ENCODE measurements at regions not wholly inside any gene's neighbourhood (a gene's known extent, or its start where the extent isn't known, plus 50 kb on each side); places are given as distances from the start of the nearest gene placed in this dataset.
"Not testable (repeated sequence)": the region's sequence is repeated elsewhere in the genome, so short reads cannot be mapped to it uniquely, and the experiment has no call there.

DNA sequence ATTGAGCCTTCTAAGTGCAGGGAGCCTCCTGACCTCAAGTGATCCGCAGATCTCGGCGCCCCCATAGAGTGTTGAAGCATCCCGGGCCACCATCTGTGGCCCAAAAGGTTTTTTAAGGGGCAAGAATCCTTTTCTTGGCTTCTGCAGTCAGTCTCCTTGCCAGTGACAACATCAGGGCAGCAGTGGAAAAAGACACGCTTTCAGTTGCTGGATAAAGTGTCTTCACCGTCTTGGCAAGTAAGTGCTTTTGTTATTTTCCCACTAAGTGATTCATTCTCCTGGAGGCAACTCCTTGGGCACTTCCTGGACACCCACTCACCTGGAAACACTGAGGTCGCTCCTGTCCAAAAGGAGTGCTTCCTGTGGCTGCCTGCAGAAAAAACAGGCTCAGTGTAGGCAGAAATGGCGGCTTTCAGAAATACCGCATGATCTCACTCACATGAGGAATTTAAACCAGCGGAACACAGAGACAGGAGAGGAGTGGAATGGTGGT lies 71.7 kb upstream of the ABHD2 start:
- H3K4me1 ChIP-seq, result peaks cover 32% of the 10 kb centered on the region
- intact Hi-C loops (cut with micrococcal nuclease), result loop anchor here (5.0 kb wide), 1 partner anchor 114 kb away; no protein-coding TSS in a partner anchor
- H3K27ac ChIP-seq (replicated peaks), result peak overlapping the region; percentile 87
- peak overlapping the region; percentile 56 for H3K4me3 ChIP-seq
- no peaks in the 10 kb centered on the region for H3K36me3 ChIP-seq
- no peaks in the 10 kb centered on the region for H3K27me3 ChIP-seq (ENCODE audit: low read depth)
- no peak for DNase-seq
- TF ChIP-seq, protein P1, sequence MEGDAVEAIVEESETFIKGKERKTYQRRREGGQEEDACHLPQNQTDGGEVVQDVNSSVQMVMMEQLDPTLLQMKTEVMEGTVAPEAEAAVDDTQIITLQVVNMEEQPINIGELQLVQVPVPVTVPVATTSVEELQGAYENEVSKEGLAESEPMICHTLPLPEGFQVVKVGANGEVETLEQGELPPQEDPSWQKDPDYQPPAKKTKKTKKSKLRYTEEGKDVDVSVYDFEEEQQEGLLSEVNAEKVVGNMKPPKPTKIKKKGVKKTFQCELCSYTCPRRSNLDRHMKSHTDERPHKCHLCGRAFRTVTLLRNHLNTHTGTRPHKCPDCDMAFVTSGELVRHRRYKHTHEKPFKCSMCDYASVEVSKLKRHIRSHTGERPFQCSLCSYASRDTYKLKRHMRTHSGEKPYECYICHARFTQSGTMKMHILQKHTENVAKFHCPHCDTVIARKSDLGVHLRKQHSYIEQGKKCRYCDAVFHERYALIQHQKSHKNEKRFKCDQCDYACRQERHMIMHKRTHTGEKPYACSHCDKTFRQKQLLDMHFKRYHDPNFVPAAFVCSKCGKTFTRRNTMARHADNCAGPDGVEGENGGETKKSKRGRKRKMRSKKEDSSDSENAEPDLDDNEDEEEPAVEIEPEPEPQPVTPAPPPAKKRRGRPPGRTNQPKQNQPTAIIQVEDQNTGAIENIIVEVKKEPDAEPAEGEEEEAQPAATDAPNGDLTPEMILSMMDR (IDR thresholded peaks at IDR 0.05; ENCODE audit: borderline replicate concordance), result no peak
- H3K9me3 ChIP-seq (replicated peaks), result no peaks in the 10 kb centered on the region

DNA sequence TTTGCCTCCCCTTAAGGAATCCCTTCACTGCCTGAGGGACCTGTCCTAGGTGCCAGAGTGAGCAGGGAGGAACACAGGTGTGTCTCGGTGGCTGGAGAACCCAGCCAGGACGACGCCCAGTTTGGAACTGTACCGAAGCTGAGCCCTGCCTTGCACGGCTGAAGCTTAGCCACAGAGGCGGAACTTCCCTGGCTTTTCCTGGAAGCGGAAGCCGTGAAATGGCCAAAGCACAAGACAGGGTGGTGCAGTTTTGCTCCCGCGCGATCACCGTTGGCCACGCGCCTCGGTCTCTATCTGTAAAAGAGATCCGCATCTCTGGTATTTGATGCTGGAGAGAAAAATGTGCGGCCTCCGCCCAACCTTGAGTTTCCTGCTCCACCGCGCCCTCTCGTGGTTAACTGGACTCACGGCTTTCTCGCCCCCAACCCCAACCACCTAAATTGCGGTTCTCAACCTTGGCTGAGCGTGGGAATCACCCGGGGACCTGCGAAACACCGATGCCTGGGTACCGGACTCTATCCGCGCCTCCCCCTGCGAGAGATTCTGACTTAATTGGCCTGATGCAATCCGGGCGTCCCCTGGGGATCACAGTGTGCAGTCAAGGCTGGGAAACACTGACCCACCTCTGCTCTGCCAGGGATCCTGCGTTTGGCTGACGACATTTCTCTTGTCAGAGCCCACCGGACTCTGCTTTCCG lies 70.7 kb upstream of the ABHD2 start:
- intact Hi-C loops (cut with micrococcal nuclease), result loop anchor here (5.0 kb wide), 1 partner anchor 115 kb away; no protein-coding TSS in a partner anchor
- Histone ChIP-seq H3K27ac (replicated peaks) (peak overlapping the region; percentile 87), H3K4me3 (peak overlapping the region; percentile 56), H3K27me3 (ENCODE audit: low read depth) (no peaks in the 10 kb centered on the region), H3K9me3 (replicated peaks) (no peaks in the 10 kb centered on the region), H3K4me1 (peaks cover 41% of the 10 kb centered on the region), H3K36me3 (no peaks in the 10 kb centered on the region)
- DNase-seq, result peak; percentile 78
- TF ChIP-seq, protein P1 (IDR thresholded peaks at IDR 0.05; ENCODE audit: borderline replicate concordance), result peak; percentile 85

- Histone ChIP-seq H3K4me3 (peak overlapping the region; percentile 56), H3K4me1 (peaks cover 41% of the 10 kb centered on the region), H3K36me3 (no peaks in the 10 kb centered on the region), H3K9me3 (replicated peaks) (no peaks in the 10 kb centered on the region), H3K27ac (replicated peaks) (peak overlapping the region; percentile 87), H3K27me3 (ENCODE audit: low read depth) (no peaks in the 10 kb centered on the region)
- intact Hi-C loops (cut with micrococcal nuclease), result loop anchor here (5.0 kb wide), 1 partner anchor 116 kb away; no protein-coding TSS in a partner anchor
- TF ChIP-seq, protein P1 (IDR thresholded peaks at IDR 0.05; ENCODE audit: borderline replicate concordance), result no peak
- peak; percentile 70 for DNase-seq
These were observed 70.0 kb upstream of the ABHD2 start for GRCh38 chr15:89018207-89018606.

GRCh38 chr15:89019436-89019835 lies 68.8 kb upstream of the ABHD2 start:
- Histone ChIP-seq H3K27ac (replicated peaks) (peak overlapping the region; percentile 87), H3K36me3 (no peaks in the 10 kb centered on the region), H3K4me3 (no peak overlapping the region), H3K4me1 (peaks cover 41% of the 10 kb centered on the region), H3K9me3 (replicated peaks) (peaks cover 4% of the 10 kb centered on the region), H3K27me3 (ENCODE audit: low read depth) (no peaks in the 10 kb centered on the region)
- TF ChIP-seq, protein P1 (IDR thresholded peaks at IDR 0.05; ENCODE audit: borderline replicate concordance), result no peak
- intact Hi-C loops (cut with micrococcal nuclease), result loop anchor here (5.0 kb wide), 1 partner anchor 117 kb away; no protein-coding TSS in a partner anchor
- no peak for DNase-seq

DNA sequence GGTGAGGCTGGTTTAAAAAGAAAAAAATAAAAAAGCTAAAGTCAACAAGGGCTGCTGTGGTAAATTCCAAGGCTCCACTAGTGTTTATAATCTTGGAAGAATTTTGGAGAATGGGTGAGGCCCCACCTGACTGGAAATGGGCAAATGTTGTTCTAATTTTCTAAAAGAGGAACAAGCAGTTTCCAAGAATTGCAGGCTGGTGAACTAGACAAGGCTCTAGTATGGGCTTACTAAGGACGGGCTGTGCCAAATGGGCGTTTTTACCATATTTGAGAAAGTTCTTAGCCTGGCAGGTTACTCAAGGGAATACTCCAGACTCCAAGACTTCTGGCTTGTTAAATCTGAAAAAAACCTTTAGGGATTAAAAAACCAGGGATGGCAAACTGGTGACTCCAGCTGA lies 67.0 kb upstream of the ABHD2 start:
- Histone ChIP-seq H3K36me3 (no peaks in the 10 kb centered on the region), H3K4me3 (no peak overlapping the region), H3K4me1 (peaks cover 41% of the 10 kb centered on the region), H3K27ac (replicated peaks) (peak overlapping the region; percentile 67), H3K27me3 (ENCODE audit: low read depth) (no peaks in the 10 kb centered on the region), H3K9me3 (replicated peaks) (peaks cover 19% of the 10 kb centered on the region)
- DNase-seq, result no peak
- intact Hi-C loops (cut with micrococcal nuclease), result no loop called here
- TF ChIP-seq, protein P1 (IDR thresholded peaks at IDR 0.05; ENCODE audit: borderline replicate concordance), result no peak

GRCh38 chr15:89021886-89022285 lies 66.4 kb upstream of the ABHD2 start:
- H3K36me3 ChIP-seq; H3K4me3 ChIP-seq; H3K27me3 ChIP-seq (ENCODE audit: low read depth); DNase-seq; intact Hi-C loops (cut with micrococcal nuclease): not testable (repeated sequence)
- peaks cover 19% of the 10 kb centered on the region for H3K9me3 ChIP-seq (replicated peaks)
- H3K27ac ChIP-seq (replicated peaks), result peak overlapping the region; percentile 67
- H3K4me1 ChIP-seq, result peaks cover 36% of the 10 kb centered on the region
